GM11168 (cell line): ENCODE measurements at regions not wholly inside any gene's neighbourhood (a gene's known extent, or its start where the extent isn't known, plus 50 kb on each side); places are given as distances from the start of the nearest gene placed in this dataset.

Experiments used
- in situ Hi-C: fragments of 300-500 bp; cut with MboI; formaldehyde crosslinking; loops from one replicate; pipeline ENCODE4 v1.12.0; 2022; ENCODE audit warnings: low sequenced_read_pairs; ENCODE audit not compliant: unreplicated experiment

DNA sequence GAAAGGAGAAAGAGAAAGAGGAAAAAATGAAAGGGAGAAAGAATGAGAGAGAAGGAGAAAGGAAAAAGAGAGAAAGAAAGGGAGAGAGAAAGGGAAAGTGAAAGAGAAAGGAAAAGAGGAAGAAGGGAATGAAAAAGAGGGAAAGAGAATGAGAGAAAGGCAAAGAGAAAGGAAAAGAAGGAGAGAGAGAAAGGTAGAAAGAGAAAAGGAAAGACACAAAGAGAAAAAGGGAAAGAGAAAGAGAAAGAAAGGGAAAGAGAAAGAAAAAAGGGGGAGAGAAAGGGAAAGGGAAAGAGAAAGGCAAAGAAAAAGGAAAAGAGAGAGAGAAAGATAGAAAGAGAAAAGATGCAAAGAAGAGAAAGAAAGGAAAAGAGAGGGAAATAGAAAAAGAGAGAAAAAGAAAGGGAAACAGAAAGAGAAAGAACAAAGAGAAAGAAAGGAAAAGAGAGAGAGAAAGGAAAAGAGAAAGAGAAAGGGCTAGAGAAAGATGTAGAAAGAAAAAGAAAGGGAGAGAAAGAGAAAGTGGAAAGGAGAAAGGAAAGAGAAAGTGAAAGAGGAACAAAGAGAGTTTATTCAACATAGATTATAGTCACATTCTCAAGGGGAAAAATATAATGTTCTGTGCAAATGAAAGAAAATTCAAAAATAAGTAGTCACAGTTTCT, 165.2 kb downstream of the TMEM38B start:
- in situ Hi-C loops, result no loop called here

DNA sequence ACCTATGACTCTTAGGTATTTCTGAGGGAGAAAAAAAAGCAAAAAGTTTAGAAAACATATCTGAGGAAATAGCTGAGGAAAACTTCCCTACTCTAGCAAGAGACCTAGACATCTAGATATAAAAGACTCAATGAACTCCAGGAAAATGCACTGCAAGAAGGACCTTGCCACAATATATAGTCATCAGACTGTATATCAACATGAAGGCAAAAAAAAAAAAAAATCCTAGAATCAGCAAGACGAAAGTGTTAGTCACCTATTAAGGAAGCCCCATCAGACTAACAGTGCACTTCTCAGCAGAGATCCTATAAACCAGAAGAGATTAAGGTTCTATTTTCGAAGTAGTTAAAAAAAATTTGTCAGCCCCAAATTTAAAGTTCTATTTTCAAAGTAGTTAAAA, 166.2 kb downstream of the TMEM38B start:
- in situ Hi-C loops, result no loop called here

DNA sequence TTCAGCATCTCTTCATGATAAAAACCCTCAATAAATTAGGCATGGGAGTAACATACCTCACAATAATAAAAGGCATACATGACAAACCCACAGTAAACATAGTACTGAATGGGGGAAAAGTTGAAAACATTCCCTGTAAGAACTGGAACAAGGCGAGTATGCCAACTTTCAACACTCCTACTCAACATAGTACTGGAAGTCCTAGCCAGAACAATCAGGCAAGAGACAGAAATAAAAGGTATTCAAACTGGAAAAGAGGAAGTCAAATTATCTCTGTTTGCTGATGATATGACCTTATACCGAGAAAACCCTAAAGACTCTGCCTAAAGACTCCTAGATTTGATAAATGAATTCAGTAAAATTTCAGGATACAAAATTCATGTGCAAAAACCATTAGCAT, 167.6 kb downstream of the TMEM38B start:
- in situ Hi-C loops, result no loop called here

DNA sequence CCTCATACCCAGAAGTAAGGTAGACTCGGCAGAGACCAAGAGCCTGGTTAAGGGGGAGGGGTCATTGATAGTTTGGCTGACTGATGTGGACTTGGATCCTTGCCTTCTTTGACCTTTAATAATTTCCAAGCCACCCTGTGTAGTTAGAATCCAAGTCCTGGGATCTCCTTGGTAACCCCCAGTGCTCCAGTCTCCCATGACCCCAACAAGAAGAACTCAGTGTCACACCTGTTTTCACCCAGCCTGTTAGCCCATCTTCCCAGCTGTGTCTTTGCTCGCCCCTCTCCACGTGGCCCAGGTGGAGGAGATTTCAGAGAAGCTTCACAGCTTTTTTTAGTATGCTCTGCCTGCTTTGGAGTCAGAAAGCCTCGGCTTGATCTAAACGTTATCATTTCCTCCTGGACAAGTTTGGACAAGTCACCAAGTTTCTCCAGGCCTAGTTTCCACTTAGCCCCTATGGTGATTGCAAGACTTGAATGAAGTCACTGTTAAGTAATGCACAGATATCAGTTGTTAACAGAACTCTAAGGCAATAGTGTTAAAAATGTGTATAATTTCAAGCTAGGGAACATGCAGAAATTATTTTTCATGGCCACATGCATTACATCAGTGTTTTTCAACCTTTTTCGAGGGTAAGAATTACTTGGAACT, 170.0 kb downstream of the TMEM38B start:
- in situ Hi-C loops, result no loop called here

DNA sequence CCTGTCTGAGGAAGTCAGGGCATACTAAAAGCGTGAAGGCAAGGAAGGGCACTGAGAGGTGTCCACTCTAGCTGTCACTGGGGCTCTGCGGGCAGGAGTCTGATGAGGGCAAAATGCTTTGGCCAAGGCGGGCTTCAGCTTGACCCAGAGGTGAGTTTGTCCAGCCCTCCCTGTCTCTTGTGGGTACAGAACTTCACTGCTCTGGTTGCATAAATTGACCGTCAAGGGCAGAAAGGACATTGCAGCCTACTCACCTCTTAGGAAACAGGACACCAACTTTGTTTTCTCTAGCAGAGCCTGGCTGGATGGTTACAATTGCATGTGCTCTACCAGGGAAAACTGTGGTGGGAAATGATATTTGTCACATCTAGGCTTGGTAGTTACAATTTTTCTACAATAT, 170.9 kb downstream of the TMEM38B start:
- in situ Hi-C loops, result no loop called here

DNA sequence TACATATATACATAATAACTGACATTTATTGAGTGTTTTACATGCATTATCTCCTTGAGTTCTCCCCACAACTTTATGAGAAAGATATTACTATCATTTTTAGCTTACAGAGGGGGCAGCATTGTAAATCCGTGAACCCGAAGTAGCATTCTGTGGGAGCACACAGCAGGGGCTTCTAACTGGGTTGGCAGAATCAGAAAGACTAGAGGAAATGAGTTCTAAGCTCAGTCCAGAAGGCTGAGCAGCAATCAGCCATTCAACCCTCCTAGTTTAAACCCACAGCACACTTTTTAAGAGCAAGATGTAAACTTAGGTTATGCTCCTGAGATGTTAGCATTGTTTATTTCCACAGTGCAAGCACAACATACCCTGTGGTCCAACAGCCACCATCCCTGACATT, 177.2 kb downstream of the TMEM38B start:
- in situ Hi-C loops, result no loop called here

DNA sequence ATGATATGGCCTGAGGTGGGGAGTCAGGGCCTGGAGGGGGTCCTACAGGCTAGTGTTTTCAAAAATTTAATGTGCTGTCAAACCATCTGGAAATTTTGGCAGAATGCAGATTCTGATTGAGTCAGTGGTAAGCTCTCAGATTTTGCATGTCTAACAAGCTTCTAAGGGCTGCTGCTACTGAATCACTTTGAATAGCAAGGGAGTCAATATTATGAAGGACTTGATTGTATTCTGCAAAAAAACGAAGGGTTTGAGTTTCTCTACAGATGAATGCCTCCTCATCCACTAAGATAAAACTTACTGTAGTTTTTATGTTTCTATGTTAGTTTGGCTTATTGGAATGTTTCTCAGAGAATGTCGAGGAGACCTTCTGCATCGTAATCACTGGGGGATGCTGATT, 179.5 kb downstream of the TMEM38B start:
- in situ Hi-C loops, result no loop called here

DNA sequence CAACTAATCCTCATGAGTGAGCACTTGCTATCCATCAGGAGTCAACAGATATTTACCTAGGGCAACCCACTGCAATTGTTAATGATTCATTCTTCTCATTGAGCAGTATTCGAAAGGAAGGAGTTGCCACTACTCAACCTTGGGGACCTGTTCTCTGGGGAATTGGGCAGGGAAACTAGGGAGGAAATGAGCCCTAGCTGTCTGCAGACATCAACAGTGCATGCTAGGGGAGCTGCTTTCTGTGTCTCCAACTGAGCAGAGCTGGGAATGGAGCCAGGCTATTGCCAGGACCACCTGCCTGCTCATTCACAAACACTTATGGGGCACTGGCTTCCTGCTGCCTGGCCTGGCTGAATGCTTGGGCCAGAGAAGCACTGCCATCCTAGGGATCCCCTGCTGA, 183.4 kb downstream of the TMEM38B start:
- in situ Hi-C loops, result no loop called here

DNA sequence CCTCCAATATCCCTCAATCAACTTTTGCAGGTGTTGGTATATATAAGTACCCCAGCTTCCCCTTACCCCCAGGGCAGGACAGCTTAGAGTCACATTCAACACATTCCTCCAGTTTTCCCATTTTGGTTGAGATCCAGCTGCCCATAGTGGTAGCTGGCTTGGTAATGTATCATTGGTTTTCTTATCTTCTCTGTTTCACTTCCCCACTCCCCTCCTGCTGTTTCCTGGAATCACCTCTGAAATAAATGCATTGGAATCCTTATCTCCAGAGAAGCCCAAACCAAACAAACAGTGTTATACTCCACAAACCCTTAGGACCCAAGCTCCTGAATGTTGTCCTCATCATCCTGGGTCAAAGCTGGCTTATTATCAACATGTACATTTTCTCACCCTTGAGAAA, 184.8 kb downstream of the TMEM38B start:
- in situ Hi-C loops, result no loop called here

DNA sequence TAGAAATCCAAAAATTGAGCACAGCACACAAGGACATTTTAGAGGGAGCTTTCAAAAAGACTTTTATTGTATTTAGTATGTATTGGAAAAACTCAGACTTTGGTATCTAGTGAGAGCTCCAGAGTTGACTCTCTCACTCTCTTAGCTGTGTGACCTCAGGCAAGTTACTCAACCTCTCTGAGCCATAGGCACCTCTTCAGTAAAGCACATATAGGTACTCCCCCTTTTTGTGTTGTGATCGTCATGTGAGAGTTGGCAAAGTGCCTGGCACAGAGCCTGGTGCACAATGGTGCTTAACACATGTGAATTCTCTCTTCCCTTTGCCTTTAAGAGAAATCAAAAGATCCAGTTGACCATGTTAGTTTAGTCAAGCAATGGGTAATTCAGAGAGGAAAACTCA, 186.2 kb downstream of the TMEM38B start:
- in situ Hi-C loops, result no loop called here

DNA sequence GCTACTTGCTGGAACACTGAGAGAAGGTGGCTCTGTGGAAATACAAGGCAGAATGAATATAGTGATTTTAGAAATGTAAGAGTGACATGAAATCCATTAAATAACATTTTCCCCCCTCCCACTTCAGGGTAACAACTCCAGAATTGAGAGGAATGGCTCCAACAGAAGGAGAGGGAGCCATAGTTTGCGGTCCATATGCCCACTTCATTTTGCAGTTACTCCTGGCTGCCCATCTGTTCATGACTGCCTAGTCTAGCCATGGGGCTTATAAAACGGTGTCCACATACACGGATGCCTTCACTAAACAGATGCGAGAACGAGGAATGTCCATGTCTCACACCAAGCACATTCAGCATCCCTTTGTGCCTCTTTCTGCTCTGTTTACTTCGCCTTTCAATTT, 186.7 kb downstream of the TMEM38B start:
- in situ Hi-C loops, result no loop called here

DNA sequence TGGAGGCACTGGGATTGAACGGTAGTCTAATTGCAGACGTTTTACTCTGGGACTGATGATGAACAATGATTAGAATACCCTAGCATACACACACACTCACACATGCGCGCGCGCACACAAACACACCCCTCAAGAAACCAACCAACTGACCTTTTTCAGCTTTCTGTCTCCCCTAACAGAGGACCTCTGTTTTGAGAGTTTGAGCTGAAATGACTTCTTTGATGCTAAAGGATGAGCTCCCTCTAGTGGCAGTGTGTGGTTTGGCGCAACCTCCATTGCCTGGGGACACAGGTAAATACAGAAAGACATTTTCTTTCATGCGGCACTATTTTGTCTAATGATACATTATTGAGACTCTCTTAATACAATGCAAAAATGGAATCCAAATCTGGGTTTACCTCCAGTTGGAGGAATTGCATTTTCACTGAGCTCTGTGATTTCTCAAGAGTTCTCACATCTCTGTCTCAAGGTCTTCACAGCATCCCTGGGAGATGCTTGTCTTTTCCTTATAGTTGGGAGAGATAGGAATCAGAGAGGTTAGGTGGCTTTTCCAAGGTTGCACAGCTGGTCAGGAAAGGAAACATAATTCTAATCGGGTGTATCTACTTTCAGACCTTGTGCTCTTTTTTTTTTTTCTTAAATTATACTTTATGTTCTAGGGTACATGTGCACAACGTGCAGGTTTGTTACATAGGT, 187.5 kb downstream of the TMEM38B start:
- in situ Hi-C loops, result no loop called here

DNA sequence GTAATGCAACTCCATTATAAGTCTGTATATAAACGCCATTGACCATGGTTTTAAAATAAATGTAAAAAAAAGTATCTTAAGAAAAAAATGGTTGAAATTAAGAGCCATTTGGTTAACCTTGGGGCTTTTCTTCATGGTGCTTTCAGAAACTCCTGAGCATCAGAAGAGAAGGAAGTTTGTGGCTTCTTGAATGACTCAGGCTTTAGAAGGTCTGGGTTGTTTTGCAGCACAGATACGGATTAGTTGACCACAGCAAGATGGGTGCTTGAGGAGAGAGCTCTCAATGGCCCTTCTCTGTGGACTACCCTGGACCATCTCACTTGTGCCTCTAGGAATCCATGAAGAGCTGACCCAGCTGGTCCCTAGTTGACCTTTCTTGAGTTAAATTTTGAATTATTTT, 189.5 kb downstream of the TMEM38B start:
- in situ Hi-C loops, result no loop called here

DNA sequence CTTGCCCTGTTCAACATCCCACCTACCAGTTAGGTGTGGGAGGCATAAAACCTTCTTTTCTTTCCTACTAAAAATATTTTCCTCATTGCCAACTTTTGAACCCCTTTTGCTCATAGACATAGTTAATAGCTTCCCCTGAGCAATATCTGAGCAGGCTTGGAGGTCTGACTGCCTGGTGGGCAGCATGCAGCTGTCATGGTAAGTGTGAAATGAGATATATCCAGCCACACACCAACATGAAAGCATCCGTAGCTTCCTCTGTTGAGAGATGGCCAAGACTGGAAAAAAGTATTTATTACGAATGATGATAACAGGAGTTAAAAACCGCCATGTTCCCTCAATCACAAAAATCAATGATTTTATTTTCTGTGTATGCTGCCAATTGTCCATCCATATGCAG, 190.1 kb downstream of the TMEM38B start:
- in situ Hi-C loops, result no loop called here

DNA sequence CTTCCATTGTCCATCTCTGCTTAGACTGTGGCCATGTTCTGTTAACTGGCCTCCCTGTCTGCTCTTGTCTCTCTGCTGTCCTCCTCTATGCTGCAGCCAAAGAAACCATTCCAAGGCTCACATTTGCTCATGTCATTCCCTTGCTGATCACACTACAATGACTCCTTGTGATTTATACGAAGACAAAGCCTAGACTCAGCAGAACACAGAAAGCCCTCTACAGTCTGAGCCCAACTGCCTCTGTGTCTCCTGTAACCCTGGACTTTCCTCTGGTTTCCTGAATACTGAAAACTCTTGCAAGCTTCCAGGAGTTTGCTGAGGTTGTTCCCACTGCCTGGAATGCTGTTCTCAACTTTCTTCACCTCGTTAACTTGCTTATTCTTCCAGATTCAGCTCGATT, 191.8 kb downstream of the TMEM38B start:
- in situ Hi-C loops, result no loop called here

DNA sequence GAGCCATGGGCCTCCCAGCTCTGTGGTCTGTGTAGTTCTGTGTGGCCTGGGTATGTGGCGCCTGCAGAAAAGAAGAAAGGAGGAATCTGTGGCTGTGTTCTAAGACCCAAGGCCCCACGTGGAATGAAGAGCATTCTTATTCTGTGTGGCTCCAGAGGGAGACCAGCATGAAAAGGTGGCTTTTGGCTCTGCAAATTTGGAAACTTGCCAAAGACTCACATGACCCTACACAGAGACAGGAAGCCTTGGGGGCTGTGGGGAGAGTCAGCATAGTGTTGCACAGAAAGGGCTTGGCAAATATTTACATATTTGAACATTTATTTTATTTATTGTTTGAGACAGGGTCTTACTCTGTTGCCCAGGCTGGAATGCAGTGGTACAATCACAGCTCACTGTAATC, 193.3 kb downstream of the TMEM38B start:
- in situ Hi-C loops, result no loop called here

DNA sequence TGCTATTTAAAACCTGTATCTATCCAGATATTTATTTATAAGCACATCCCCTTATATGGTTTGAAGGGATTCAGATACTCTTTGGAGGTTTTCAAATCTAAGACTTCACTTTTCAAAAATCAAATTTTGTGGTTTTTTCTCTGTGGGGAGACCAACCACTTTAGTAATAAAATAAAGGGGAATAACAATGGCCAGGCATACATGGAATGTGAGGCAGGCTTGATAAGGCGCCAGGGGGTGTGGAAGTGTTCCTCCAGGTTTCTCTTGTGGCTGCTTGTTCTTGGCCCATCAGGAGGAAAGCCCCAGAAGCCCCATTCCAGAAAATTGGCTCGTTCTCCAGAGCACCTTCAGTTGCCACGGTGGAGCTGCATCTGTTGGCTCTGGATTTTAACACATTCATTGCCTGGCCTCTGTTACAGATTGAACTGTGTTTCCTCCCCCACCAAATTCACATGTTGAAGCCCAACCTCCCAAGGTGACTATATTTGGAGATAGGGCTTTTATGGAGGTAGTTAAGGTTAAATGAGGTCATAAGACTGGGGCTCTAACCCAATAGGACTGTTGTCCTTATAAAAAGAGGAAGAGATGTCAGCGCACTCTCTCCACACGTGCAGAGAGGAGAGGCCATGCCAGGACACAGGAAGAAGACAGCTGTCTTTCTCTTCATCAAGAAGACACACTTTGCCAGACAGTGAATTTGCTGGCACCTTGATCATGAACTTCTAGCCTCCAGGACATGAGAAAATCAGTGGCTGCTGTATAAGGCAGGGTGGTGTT, 195.9 kb downstream of the TMEM38B start:
- in situ Hi-C loops, result no loop called here

DNA sequence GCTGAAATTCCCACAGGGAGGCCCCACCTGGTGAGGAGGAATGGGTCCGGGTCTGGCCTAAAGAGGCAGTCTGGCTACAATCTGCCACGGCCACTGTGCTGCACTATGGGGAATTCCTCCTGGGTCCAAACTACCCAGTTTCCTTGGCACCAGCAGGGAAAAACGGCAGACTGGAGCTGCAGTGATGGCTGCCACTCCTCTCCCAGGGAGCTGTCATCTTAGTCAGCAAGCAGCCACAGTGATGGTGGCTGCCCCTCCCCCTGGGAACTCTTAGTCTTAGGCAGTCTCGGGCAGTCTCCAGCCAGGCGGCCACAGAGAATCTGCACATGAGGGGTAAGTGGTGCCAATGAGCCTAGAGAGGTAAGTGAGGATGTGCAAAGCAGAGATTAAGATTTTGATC, 205.8 kb downstream of the TMEM38B start:
- in situ Hi-C loops, result no loop called here

DNA sequence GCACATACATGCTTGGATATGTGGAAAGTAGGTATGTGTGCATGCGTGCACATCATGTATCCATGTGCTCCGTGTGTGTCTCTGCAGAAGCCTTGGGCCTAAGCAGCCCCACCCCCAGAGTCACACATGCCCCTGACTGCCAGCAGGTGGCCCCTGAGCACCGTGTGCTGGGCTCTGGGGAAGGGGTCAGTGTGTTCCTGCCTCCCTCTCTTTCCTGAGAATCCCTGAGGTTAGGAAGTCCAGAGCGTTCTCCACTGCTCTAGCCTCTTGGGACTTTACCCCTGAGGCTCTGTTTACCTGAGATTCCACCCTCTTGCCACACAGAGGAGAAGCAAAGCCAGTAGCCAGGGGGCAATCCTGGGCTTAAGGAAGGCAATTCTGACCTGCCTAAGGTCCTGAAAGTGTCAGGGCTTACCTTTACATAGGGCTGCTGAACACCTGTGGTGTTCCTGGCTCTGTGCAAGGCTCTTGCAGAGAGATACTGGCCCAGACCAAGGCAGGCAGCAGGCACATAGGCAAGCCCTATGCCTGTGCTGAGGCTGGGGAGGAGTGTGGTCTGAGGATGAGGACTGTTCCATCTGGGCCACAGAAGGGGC, 207.3 kb downstream of the TMEM38B start:
- in situ Hi-C loops, result no loop called here

DNA sequence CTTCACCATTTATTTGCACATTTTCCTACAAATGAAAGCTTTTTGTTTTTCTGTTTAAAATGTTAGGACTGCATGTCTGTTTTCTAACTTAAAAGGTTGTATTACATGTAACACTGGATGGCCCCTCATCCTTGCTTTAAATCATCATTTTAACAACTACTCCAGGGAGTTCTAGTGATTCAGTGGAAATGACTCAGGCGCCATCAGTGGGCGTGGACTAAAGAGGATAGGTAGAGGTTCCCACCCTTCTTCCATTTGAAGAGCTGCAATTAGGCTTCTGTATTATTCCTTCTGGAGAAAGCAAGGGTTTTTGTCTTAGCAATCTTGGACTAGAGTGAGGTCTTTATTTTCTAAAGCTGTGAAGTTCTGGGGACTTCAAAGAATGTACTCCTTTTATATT, 213.7 kb downstream of the TMEM38B start:
- in situ Hi-C loops, result no loop called here
